Neural cell (in vitro differentiated cells): ENCODE measurements at regions not wholly inside any gene's neighbourhood (a gene's known extent, or its start where the extent isn't known, plus 50 kb on each side); places are given as distances from the start of the nearest gene placed in this dataset.

Source experiments
- H2AFZ ChIP-seq: fragments of 200-600, 300-800 bp; sonication (generic), shearing (Covaris generic); 2 replicates; pipeline ENCODE4 v1.6.0; 2014; ENCODE audit warnings: low read depth, mild to moderate bottlenecking, antibody characterized with exemption, low read length, moderate library complexity
- H3F3A ChIP-seq: fragments of 200-600 bp; shearing (Covaris generic); 2 replicates; pipeline ENCODE4 v1.6.1; 2016; ENCODE audit warnings: mild to moderate bottlenecking, moderate library complexity, mixed read lengths, antibody characterized with exemption, low read length; ENCODE audit not compliant: insufficient read depth, poor library complexity, severe bottlenecking
- H3K27ac ChIP-seq: fragments of 200-600, 300-800 bp; sonication (generic), shearing (Covaris generic); 2 replicates; pipeline ENCODE4 v1.5.1; 2014; ENCODE audit warnings: mild to moderate bottlenecking, low read length, moderate library complexity
- H3K27me3 ChIP-seq: fragments of 300-800, 200-600 bp; sonication (generic), shearing (Covaris generic); 2 replicates; pipeline ENCODE4 v1.6.0; 2014; ENCODE audit warnings: mild to moderate bottlenecking, low read depth, low read length, moderate library complexity; ENCODE audit not compliant: insufficient read depth
- H3K36me3 ChIP-seq: fragments of 300-800, 200-600 bp; sonication (generic), shearing (Covaris generic); 2 replicates; pipeline ENCODE4 v1.5.1; 2014; ENCODE audit warnings: mild to moderate bottlenecking, antibody characterized with exemption, low read length, moderate library complexity; ENCODE audit not compliant: insufficient read depth
- H3K4me2 ChIP-seq: fragments of 300-800, 200-600 bp; sonication (generic), shearing (Covaris generic); 2 replicates; pipeline ENCODE4 v1.6.0; 2014; ENCODE audit warnings: mild to moderate bottlenecking, low read length
- H3K4me3 ChIP-seq: fragments of 300-800, 200-600 bp; sonication (generic), shearing (Covaris generic); 2 replicates; pipeline ENCODE4 v1.5.1; 2014; ENCODE audit warnings: mild to moderate bottlenecking, low read length, moderate library complexity
- H3K79me2 ChIP-seq: fragments of 200-600 bp; shearing (Covaris generic); replicated peaks from 2 replicates; pipeline ENCODE4 v1.6.0; 2014; ENCODE audit warnings: mild to moderate bottlenecking, low read length, moderate library complexity; ENCODE audit not compliant: insufficient read depth
- H3K9ac ChIP-seq: fragments of 300-800, 200-600 bp; sonication (generic), shearing (Covaris generic); 2 replicates; pipeline ENCODE4 v1.6.1; 2016; ENCODE audit warnings: mild to moderate bottlenecking, low read length, mixed read lengths
- H3K9me2 ChIP-seq: fragments of 200-600 bp; shearing (Covaris generic); 2 replicates; pipeline ENCODE4 v1.6.1; 2016; ENCODE audit warnings: mild to moderate bottlenecking, low read length, mixed read lengths; ENCODE audit not compliant: insufficient read depth
- H3K9me3 ChIP-seq: fragments of 200-600, 300-800 bp; sonication (generic), shearing (Covaris generic); 2 replicates; pipeline ENCODE4 v1.6.1; 2016; ENCODE audit warnings: mild to moderate bottlenecking, mixed run types, low read length, moderate library complexity, mixed read lengths
- H4K20me1 ChIP-seq: fragments of 200-600 bp; shearing (Covaris generic); 2 replicates; pipeline ENCODE4 v1.6.1; 2016; ENCODE audit warnings: mild to moderate bottlenecking, mixed run types; ENCODE audit not compliant: insufficient read depth
- EP300 ChIP-seq: fragments of 450-650 bp; conservative IDR thresholded peaks from 2 replicates; pipeline ENCODE4 v1.6.1; 2014; ENCODE audit warnings: antibody characterized with exemption, mild to moderate bottlenecking, moderate library complexity; ENCODE audit not compliant: poor library complexity, severe bottlenecking
- EZH2 ChIP-seq: fragments of 200-600, 300-800 bp; shearing (Covaris generic), sonication (generic); IDR thresholded peaks from 2 replicates; pipeline ENCODE4 v1.6.1; 2014; ENCODE audit warnings: antibody characterized with exemption, low read length, borderline replicate concordance, mild to moderate bottlenecking; ENCODE audit not compliant: insufficient read depth, poor library complexity, severe bottlenecking
- MXI1 ChIP-seq: fragments of 450-650 bp; conservative IDR thresholded peaks from 2 replicates; pipeline ENCODE4 v1.6.1; 2014; ENCODE audit warnings: antibody characterized with exemption, mild to moderate bottlenecking; ENCODE audit not compliant: poor library complexity, severe bottlenecking
- POLR2AphosphoS5 ChIP-seq: IDR thresholded peaks from 2 replicates; pipeline ENCODE4 v1.6.1; 2012
- RAD21 ChIP-seq: fragments of 450-650 bp; conservative IDR thresholded peaks from 2 replicates; pipeline ENCODE4 v1.6.1; 2014; ENCODE audit warnings: antibody characterized with exemption, mild to moderate bottlenecking, moderate library complexity
- REST ChIP-seq: IDR thresholded peaks from 2 replicates; pipeline ENCODE4 v1.6.1; 2012; ENCODE audit warnings: borderline replicate concordance
- SMC3 ChIP-seq: fragments of 450-650 bp; conservative IDR thresholded peaks from 2 replicates; pipeline ENCODE4 v1.6.1; 2014; ENCODE audit warnings: antibody characterized with exemption, mild to moderate bottlenecking, moderate library complexity; ENCODE audit not compliant: poor library complexity
- TAF1 ChIP-seq: IDR thresholded peaks from 2 replicates; pipeline ENCODE4 v1.6.1; 2012; ENCODE audit warnings: low read depth
- TF ChIP-seq, protein P1 (sequence below): fragments of 450-650 bp; IDR thresholded peaks from 2 replicates; pipeline ENCODE4 v1.5.1; 2014; ENCODE audit warnings: antibody characterized with exemption, mild to moderate bottlenecking, moderate library complexity; ENCODE audit not compliant: poor library complexity, severe bottlenecking

- Histone ChIP-seq H3K9me3 (no peaks in the 10 kb centered on the region), H3K36me3 (no peaks in the 10 kb centered on the region), H3K27me3 (no peaks in the 10 kb centered on the region), H3K27ac (no peak overlapping the region), H3F3A (no peaks in the 10 kb centered on the region), H3K4me3 (no peak overlapping the region), H4K20me1 (no peaks in the 10 kb centered on the region), H3K9ac (no peak overlapping the region), H3K4me2 (no peak overlapping the region), H3K9me2 (no peaks in the 10 kb centered on the region), H3K79me2 (no peaks in the 10 kb centered on the region), H2AFZ (no peak overlapping the region)
- TF ChIP-seq, protein P1, sequence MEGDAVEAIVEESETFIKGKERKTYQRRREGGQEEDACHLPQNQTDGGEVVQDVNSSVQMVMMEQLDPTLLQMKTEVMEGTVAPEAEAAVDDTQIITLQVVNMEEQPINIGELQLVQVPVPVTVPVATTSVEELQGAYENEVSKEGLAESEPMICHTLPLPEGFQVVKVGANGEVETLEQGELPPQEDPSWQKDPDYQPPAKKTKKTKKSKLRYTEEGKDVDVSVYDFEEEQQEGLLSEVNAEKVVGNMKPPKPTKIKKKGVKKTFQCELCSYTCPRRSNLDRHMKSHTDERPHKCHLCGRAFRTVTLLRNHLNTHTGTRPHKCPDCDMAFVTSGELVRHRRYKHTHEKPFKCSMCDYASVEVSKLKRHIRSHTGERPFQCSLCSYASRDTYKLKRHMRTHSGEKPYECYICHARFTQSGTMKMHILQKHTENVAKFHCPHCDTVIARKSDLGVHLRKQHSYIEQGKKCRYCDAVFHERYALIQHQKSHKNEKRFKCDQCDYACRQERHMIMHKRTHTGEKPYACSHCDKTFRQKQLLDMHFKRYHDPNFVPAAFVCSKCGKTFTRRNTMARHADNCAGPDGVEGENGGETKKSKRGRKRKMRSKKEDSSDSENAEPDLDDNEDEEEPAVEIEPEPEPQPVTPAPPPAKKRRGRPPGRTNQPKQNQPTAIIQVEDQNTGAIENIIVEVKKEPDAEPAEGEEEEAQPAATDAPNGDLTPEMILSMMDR = no peak
- TF ChIP-seq TAF1 = no peak
Observed at GRCh38 chr3:55127565-55127964, 199.7 kb upstream of the LRTM1 start.

DNA sequence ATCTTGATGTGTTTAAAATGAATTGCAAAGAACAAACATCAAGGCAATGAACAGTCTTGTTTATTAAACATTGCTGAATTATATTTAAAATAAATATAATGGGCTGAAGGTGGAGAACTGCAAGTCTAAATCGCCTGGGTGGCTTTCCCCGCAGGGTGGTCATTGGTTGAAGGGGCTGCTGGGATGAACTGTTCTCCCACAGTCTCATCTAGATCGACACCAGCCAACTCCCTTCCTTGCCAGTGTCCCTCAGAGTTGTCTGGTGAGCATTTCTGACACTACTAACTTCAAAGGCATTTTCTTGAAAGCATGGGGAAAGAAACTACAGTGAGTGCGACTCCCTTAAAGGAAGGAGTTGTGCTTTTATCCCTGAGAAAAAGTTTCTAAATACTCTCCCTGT, 196.5 kb upstream of the LRTM1 start:
- no peaks in the 10 kb centered on the region for H3K27me3 ChIP-seq
- no peak overlapping the region for H3K27ac ChIP-seq
- no peak for TF ChIP-seq EZH2
- TF ChIP-seq REST = no peak
- no peak for TF ChIP-seq POLR2AphosphoS5
- no peak for TF ChIP-seq SMC3
- TF ChIP-seq EP300 = no peak
- TF ChIP-seq MXI1 = no peak
- TF ChIP-seq, protein P1 = no peak
- TF ChIP-seq RAD21 = no peak
- TF ChIP-seq TAF1 = no peak

More for the DNA sequence above, 196.5 kb upstream of the LRTM1 start:
- no peaks in the 10 kb centered on the region for H3K79me2 ChIP-seq
- H3K9ac ChIP-seq = no peak overlapping the region
- H2AFZ ChIP-seq = no peak overlapping the region
- H4K20me1 ChIP-seq = no peaks in the 10 kb centered on the region
- no peaks in the 10 kb centered on the region for H3K36me3 ChIP-seq
- no peak overlapping the region for H3K4me3 ChIP-seq
- no peaks in the 10 kb centered on the region for H3K9me2 ChIP-seq
- H3F3A ChIP-seq = no peaks in the 10 kb centered on the region
- no peaks in the 10 kb centered on the region for H3K9me3 ChIP-seq
- no peak overlapping the region for H3K4me2 ChIP-seq
